Transverse colon (tissue), 4 donors: ENCODE measurements at regions not wholly inside any gene's neighbourhood (a gene's known extent, or its start where the extent isn't known, plus 50 kb on each side); places are given as distances from the start of the nearest gene placed in this dataset.

Experiments
- CTCF ChIP-seq, 5 experiments: fragments of 200-600 bp in 3 of 5; fragments of 450-650 bp in 2 of 5; sonication (generic) in 3 of 5; IDR thresholded peaks; 1 replicate in 2 of 5; 2 replicates in 3 of 5; pipeline ENCODE4 v1.5.1; 2016 to 2017; ENCODE audit warnings: antibody characterized with exemption in 5 of 5, inconsistent platforms in 3 of 5, mild to moderate bottlenecking in 2 of 5, moderate library complexity in 1 of 5
- EP300 ChIP-seq: sonication (generic); formaldehyde crosslinking; IDR thresholded peaks from one replicate; pipeline ENCODE4 v1.6.1; 2017; ENCODE audit warnings: antibody characterized with exemption, low read depth
- POLR2A ChIP-seq: fragments of 450-650 bp; IDR thresholded peaks from one replicate; pipeline ENCODE4 v1.6.1; 2016; ENCODE audit warnings: antibody characterized with exemption, mild to moderate bottlenecking, moderate library complexity
- POLR2AphosphoS5 ChIP-seq, 3 donors: sonication (generic); formaldehyde crosslinking; IDR thresholded peaks; one replicate each; pipeline ENCODE4 v1.6.1; 2016; ENCODE audit warnings: antibody characterized with exemption in 3 of 3

DNA sequence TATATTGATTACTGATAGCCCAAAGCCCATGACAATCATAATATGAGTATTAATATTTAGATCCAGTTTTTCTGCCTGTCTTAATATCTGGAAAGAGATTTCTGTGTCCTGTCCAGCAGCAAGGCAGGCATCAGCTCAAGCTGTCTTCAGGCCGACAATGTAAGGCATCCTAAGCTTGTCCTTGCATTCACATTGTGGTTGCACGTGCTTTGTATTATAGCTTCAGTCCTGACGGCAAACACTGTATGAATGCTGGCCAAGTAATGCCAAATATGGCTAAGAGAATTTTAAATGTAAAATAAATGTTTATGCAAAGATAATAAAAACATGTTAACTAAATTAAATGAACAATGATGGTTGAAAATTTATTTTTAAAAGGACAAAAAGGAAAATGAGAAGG is 255.7 kb upstream of the RPS6KA3 start:
- TF ChIP-seq CTCF (IDR thresholded peaks at IDR 0.05) (no peak), POLR2A (no peak), EP300 (no peak), POLR2AphosphoS5 (IDR thresholded peaks at IDR 0.05) (no peak)
